Neural progenitor cell (in vitro differentiated cells): ENCODE measurements at regions not wholly inside any gene's neighbourhood (a gene's known extent, or its start where the extent isn't known, plus 50 kb on each side); places are given as distances from the start of the nearest gene placed in this dataset.

Experiments used
- DNase-seq: peaks from one replicate; pipeline ENCODE4 v3.0.0-alpha.2; 2016; ENCODE audit warnings: low spot score
- H2AFZ ChIP-seq: fragments of 200-600 bp; sonication (generic); replicated peaks from 2 replicates; pipeline ENCODE4 v1.6.1; 2016; ENCODE audit warnings: antibody characterized with exemption
- H3F3A ChIP-seq: fragments of 200-600 bp; sonication (generic); 2 replicates; pipeline ENCODE4 v1.6.1; 2016; ENCODE audit warnings: antibody characterized with exemption, low read depth
- H3K27ac ChIP-seq: fragments of 200-600 bp; sonication (generic); 2 replicates; pipeline ENCODE4 v1.5.1; 2016; ENCODE audit warnings: mild to moderate bottlenecking
- H3K27me3 ChIP-seq: fragments of 200-600 bp; sonication (generic); 2 replicates; pipeline ENCODE4 v1.6.1; 2016; ENCODE audit warnings: mild to moderate bottlenecking, moderate library complexity
- H3K36me3 ChIP-seq: fragments of 200-600 bp; sonication (generic); 2 replicates; pipeline ENCODE4 v1.5.1; 2016
- H3K4me1 ChIP-seq: fragments of 200-600 bp; sonication (generic); 2 replicates; pipeline ENCODE4 v1.6.1; 2016; ENCODE audit warnings: mixed run types
- H3K4me2 ChIP-seq: fragments of 200-600 bp; sonication (generic); 2 replicates; pipeline ENCODE4 v1.6.1; 2016
- H3K4me3 ChIP-seq: fragments of 200-600 bp; sonication (generic); 2 replicates; pipeline ENCODE4 v1.5.1; 2016
- H3K79me2 ChIP-seq: fragments of 200-600 bp; sonication (generic); 2 replicates; pipeline ENCODE4 v1.6.1; 2016; ENCODE audit warnings: low read depth
- H3K9ac ChIP-seq: fragments of 200-600 bp; sonication (generic); 2 replicates; pipeline ENCODE4 v1.6.1; 2016
- H3K9me3 ChIP-seq: fragments of 200-600 bp; sonication (generic); 2 replicates; pipeline ENCODE4 v1.5.1; 2016; ENCODE audit warnings: low read depth
- H4K20me1 ChIP-seq: fragments of 200-600 bp; sonication (generic); 2 replicates; pipeline ENCODE4 v1.6.1; 2016; ENCODE audit warnings: low read depth
- H3K27ac Mint-ChIP-seq: 3 replicates; pipeline ENCODE4 v1.8.0; 2021; ENCODE audit warnings: mixed read lengths
- H3K27me3 Mint-ChIP-seq: 2 replicates; pipeline ENCODE4 v1.8.0; 2022; ENCODE audit warnings: low read depth, mild to moderate bottlenecking, inconsistent platforms, moderate library complexity, mixed read lengths; ENCODE audit not compliant: insufficient read depth
- H3K36me3 Mint-ChIP-seq: 3 replicates; pipeline ENCODE4 v1.8.0; 2021; ENCODE audit warnings: mixed read lengths
- H3K4me1 Mint-ChIP-seq: 3 replicates; pipeline ENCODE4 v1.8.0; 2021; ENCODE audit warnings: mixed read lengths
- H3K4me3 Mint-ChIP-seq: 3 replicates; pipeline ENCODE4 v1.8.0; 2021; ENCODE audit warnings: mild to moderate bottlenecking, moderate library complexity, mixed read lengths
- H3K9me3 Mint-ChIP-seq: 3 replicates; pipeline ENCODE4 v1.8.0; 2020; ENCODE audit warnings: mixed read lengths
- EZH2 ChIP-seq: fragments of 200-600 bp; sonication (generic); IDR thresholded peaks from 2 replicates; pipeline ENCODE4 v1.6.1; 2017; ENCODE audit warnings: antibody characterized with exemption, mild to moderate bottlenecking, moderate library complexity
- EZH2phosphoT487 ChIP-seq: fragments of 200-600 bp; sonication (generic); IDR thresholded peaks from 2 replicates; pipeline ENCODE4 v1.6.1; 2017; ENCODE audit warnings: antibody characterized with exemption
- TF ChIP-seq, protein P1 (sequence below): fragments of 200-600 bp; sonication (generic); IDR thresholded peaks from 2 replicates; pipeline ENCODE4 v1.5.1; 2017; ENCODE audit warnings: antibody characterized with exemption, mild to moderate bottlenecking

- H3K36me3 ChIP-seq = no peaks in the 10 kb centered on the region
- H3K27ac Mint-ChIP-seq = no peak overlapping the region
- no peak overlapping the region for H3K4me3 Mint-ChIP-seq
- H3K4me3 ChIP-seq = no peak overlapping the region
- no peaks in the 10 kb centered on the region for H4K20me1 ChIP-seq
- H3K4me2 ChIP-seq = no peak overlapping the region
- peaks cover 9% of the 10 kb centered on the region for H3K27me3 Mint-ChIP-seq
- peaks cover 4% of the 10 kb centered on the region for H3K36me3 Mint-ChIP-seq
- no peaks in the 10 kb centered on the region for H3K79me2 ChIP-seq
- no peak overlapping the region for H2AFZ ChIP-seq
- peaks cover 8% of the 10 kb centered on the region for H3K9me3 ChIP-seq
- no peaks in the 10 kb centered on the region for H3K4me1 ChIP-seq
- H3F3A ChIP-seq = peaks cover 5% of the 10 kb centered on the region
- H3K9ac ChIP-seq = no peak overlapping the region
- no peak for DNase-seq
- no peaks in the 10 kb centered on the region for H3K27me3 ChIP-seq
- TF ChIP-seq, protein P1, sequence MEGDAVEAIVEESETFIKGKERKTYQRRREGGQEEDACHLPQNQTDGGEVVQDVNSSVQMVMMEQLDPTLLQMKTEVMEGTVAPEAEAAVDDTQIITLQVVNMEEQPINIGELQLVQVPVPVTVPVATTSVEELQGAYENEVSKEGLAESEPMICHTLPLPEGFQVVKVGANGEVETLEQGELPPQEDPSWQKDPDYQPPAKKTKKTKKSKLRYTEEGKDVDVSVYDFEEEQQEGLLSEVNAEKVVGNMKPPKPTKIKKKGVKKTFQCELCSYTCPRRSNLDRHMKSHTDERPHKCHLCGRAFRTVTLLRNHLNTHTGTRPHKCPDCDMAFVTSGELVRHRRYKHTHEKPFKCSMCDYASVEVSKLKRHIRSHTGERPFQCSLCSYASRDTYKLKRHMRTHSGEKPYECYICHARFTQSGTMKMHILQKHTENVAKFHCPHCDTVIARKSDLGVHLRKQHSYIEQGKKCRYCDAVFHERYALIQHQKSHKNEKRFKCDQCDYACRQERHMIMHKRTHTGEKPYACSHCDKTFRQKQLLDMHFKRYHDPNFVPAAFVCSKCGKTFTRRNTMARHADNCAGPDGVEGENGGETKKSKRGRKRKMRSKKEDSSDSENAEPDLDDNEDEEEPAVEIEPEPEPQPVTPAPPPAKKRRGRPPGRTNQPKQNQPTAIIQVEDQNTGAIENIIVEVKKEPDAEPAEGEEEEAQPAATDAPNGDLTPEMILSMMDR = no peak
- TF ChIP-seq EZH2phosphoT487 (no peak), EZH2 (no peak)
- H3K4me1 Mint-ChIP-seq = no peaks in the 10 kb centered on the region
- no peak overlapping the region for H3K27ac ChIP-seq
- H3K9me3 Mint-ChIP-seq = peaks cover 24% of the 10 kb centered on the region
Measured at GRCh38 chr3:34703053-34703452, 904.6 kb downstream of the PDCD6IP start.

- H3K9me3 ChIP-seq = no peaks in the 10 kb centered on the region
- Mint-ChIP-seq H3K4me3 (no peak overlapping the region), H3K27me3 (no peaks in the 10 kb centered on the region), H3K36me3 (no peaks in the 10 kb centered on the region), H3K4me1 (peaks cover 12% of the 10 kb centered on the region), H3K9me3 (peaks cover 11% of the 10 kb centered on the region), H3K27ac (peak overlapping the region; percentile 70)
- H3F3A ChIP-seq = peaks cover 7% of the 10 kb centered on the region
- no peaks in the 10 kb centered on the region for H4K20me1 ChIP-seq
- H3K4me3 ChIP-seq = no peak overlapping the region
- DNase-seq = no peak
- H3K27me3 ChIP-seq = no peaks in the 10 kb centered on the region
- H3K36me3 ChIP-seq = no peaks in the 10 kb centered on the region
- no peak overlapping the region for H3K9ac ChIP-seq
- H3K27ac ChIP-seq = no peak overlapping the region
- no peaks in the 10 kb centered on the region for H3K79me2 ChIP-seq
- TF ChIP-seq EZH2 (no peak), EZH2phosphoT487 (no peak)
- TF ChIP-seq, protein P1 = no peak
- H3K4me1 ChIP-seq = peaks cover 24% of the 10 kb centered on the region
- peak overlapping the region; percentile 28 for H2AFZ ChIP-seq
- peak overlapping the region; percentile 4 for H3K4me2 ChIP-seq
Measured at GRCh38 chr3:34724916-34725499, 914.3 kb upstream of the ARPP21 start.

DNA sequence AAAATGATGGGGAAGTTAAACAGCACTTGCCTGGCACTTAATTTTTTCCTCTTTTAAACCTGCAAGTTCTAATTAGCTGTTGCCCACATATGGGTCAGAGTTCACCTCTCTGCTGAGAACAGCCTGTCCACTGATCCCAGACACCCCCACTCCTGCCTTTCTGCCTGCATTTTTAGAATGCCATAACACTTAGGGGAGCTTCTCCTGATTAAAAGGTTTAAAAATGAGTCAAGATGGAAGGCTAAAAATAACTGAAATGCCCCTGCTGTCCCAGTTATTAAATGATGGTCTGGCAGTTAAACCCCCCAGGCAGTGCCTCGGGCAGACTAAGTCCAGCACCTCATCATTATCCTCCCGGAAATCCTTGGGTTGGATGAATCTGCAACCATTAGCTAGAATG, 913.6 kb upstream of the ARPP21 start:
- Histone ChIP-seq H3K36me3 (no peaks in the 10 kb centered on the region), H2AFZ (no peak overlapping the region), H3K79me2 (no peaks in the 10 kb centered on the region), H3K4me2 (peak overlapping the region; percentile 4), H3K27me3 (no peaks in the 10 kb centered on the region), H3K27ac (no peak overlapping the region), H3K9me3 (no peaks in the 10 kb centered on the region), H3K9ac (no peak overlapping the region), H3K4me1 (peaks cover 24% of the 10 kb centered on the region), H4K20me1 (no peaks in the 10 kb centered on the region), H3F3A (peaks cover 7% of the 10 kb centered on the region), H3K4me3 (no peak overlapping the region)
- TF ChIP-seq, protein P1 = no peak
- Mint-ChIP-seq H3K4me3 (no peak overlapping the region), H3K27me3 (no peaks in the 10 kb centered on the region), H3K4me1 (peaks cover 12% of the 10 kb centered on the region), H3K27ac (peak overlapping the region; percentile 44), H3K36me3 (no peaks in the 10 kb centered on the region), H3K9me3 (peaks cover 17% of the 10 kb centered on the region)
- DNase-seq = peak; percentile 38
